Epidermal melanocyte (primary cell): ENCODE measurements at regions not wholly inside any gene's neighbourhood (a gene's known extent, or its start where the extent isn't known, plus 50 kb on each side); places are given as distances from the start of the nearest gene placed in this dataset.

Experiments
- DNase-seq: peaks from one replicate; pipeline ENCODE4 v3.0.0; 2011; ENCODE audit warnings: low spot score; ENCODE audit not compliant: insufficient read length

GRCh38 chr1:114231301-114231700, 77.6 kb upstream of the SYT6 start:
- no peak for DNase-seq

- DNase-seq: no peak
Observed at GRCh38 chr1:114229368-114229767, 75.7 kb upstream of the SYT6 start.

- no peak for DNase-seq
Observed at GRCh38 chr1:114227059-114227458, 73.4 kb upstream of the SYT6 start.

DNA sequence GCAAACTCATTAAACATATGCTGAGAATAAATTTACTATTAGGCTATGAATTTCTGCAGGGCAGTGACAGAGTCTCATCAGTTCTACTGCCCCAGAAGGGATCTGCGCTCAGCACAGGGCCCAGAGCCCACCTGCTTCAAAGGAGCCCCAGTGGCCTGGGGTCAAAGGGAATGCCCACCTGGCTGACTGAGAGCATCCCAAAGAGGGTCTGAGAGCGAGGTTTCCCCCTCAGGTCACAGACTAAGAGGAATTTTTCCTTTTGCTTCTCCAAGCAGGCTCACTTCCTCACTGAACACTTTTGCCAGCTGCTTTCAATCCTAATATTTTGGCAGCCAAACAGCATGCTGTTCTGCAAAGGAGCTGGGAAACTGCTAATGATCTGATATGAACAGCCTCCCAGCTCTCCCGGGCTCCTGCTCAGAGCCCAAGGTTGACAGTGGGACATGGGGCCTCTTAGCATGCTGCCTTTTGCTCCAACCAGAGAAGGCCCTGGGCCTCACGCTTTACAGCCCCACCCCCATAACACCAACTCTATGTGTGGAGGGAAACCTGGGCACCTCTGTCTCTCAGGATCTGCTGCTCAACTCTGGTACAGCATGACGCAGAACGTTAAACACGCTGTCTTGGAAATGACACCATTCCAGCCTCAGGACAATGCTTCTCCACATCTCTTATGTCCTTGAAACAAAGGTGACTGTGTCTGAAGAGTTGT, 70.7 kb upstream of the SYT6 start:
- DNase-seq: no peak

GRCh38 chr1:114222920-114223319, 69.3 kb upstream of the SYT6 start:
- DNase-seq: no peak

DNA sequence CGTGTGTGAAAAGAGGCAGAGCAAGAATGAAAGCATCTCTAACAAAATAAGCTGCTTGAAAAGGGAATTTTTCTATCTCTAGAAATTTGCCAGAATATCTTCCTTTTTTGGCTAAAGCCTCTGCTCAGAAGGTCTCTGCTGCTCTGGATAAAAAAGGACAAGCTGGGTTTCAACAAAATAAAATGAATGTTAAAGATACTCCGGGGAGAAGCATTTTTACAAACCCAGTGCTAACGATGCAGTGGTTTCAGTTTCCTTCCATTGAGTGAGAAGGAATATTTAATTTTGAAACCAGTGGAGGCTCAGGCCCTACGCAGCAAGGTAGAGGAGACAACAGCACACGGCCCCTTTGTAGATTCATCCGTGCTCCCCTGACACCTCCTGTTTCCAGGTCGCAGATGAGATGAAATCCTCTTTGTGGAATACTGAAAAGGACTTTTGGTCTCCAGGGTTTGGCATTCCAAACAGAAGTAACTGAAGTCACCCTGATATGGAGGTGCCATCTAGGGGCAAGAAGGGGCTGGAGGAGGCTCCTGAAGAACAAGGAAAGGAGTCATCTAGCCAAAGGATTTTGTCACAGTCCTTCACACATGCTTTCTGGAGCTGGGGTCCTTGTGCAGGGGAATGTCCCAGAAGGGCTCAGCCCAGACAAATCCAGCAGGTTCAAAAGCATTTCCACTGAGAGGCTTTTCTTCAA, 65.7 kb upstream of the SYT6 start:
- no peak for DNase-seq

DNA sequence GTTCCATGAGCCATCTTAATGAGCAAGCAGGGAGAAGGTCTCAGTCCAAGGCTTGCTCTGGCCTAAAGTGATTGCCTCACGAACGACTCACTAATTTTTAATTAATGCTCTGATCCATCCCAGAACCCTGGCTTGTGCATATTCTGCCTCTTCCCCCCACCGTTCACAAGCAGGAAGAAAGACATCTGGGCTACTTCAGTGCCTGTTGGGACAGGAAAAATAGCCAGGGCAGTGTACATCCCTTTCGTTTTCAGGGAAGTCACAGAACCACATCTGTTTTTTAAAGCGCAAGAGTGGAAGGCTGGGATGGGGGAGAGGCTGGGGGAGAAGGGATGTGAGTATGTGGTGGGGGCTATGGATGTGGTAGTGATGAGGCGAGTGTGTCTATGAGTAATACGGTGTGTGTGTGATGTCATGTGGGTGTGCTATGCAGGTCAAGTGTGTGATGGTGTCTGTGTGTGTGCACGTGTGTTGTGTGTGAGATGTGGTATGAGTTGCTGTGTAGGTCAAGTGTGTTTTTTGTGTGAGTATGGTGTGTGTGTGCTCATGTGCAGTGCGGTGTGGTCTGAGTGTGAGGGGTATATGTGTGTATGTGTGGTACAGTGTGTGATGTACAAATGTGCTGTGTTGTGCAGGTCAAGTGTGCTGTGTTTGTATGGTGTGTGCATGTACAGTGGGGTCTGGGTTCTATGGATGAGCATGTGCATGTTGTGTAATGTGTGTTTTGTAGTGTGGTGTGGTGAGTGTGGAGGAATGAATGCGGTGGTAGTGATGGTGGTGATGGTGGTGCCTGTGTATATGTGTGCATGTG, 64.9 kb upstream of the SYT6 start:
- DNase-seq: no peak

DNA sequence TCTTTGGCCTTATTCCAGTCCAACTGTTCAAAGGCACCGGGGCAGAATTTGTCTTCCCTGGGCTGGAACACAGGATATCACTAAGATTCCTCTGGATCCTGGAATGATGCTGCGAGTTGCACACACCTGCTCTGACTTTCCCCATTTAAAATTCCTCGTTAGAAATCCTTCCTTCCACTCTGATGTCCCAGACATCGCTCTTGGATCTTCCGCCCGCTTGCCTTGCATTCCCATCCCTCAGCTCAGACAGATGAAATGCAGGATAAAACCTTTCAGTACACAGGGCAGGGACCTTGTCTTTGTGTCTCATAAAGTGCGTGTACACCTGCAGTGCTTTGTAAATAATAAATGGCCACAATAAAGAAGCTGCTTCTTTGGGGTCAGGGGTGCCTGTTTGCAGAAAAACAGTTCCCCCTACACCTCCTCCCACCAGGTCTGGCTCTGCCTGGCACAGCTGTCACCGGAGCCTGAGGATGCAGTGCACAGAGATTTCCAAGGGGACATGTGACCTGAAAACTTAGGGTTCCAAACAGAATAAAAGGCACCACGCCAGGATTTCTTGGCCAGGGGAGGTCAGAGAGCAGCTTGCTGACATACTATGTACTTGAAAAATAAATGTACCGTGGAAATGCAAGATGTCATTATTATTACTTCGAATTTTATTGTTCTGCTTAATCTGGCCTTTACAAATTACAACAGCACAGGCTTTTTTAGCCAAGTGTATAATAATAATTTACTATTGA, 62.9 kb upstream of the SYT6 start:
- no peak for DNase-seq

DNA sequence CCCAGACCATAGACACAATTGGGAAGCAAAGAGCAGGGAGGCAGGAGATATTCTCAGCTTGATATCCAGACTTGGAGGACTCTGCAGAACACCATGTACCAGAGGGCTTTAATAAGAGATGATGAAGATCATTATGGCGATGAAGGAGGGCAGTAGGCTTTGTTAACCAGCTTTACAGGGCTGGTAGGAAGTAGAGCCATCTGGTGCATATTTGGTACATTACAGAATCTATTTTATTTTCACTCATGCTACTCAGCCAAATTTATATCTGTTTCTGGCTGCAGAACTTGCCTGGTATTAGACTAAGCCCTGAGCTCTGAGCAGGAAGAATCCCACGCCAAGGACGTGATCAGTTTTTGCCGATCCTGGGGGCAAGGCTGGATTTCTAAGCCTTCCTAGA, 61.8 kb upstream of the SYT6 start:
- DNase-seq: peak; percentile 28

- DNase-seq: no peak
Observed at GRCh38 chr1:114214016-114214415, 60.3 kb upstream of the SYT6 start.

GRCh38 chr1:114209971-114210370, 56.3 kb upstream of the SYT6 start:
- no peak for DNase-seq

- no peak for DNase-seq
Observed at GRCh38 chr1:114208714-114209113, 55.0 kb upstream of the SYT6 start.

- DNase-seq: no peak
Observed at GRCh38 chr1:114208106-114208505, 54.4 kb upstream of the SYT6 start.

DNA sequence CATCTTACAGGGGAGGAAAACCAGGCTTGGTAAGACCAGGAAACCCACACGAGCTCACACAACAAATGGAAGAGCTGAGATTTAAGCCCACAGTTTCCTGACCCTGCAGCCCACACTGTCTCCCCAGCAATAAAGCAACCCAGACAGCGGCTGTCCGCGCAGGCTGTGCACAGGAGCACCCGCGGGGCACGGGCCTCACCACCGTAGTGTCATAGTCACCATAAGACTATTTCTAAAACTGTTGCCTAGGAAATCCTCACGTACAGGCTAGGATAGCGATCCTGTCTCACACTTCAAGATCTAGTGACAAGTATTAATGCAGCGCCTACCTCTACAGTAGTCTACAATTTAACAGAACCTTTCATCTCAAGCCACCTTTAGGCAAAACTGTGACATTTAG, 54.0 kb upstream of the SYT6 start:
- no peak for DNase-seq

- DNase-seq: no peak
Observed at GRCh38 chr1:114206392-114206791, 52.7 kb upstream of the SYT6 start.

- no peak for DNase-seq
Observed at GRCh38 chr1:114203595-114204128, 50.0 kb upstream of the SYT6 start.
